NB4 (cell line): ENCODE measurements at regions not wholly inside any gene's neighbourhood (a gene's known extent, or its start where the extent isn't known, plus 50 kb on each side); places are given as distances from the start of the nearest gene placed in this dataset.

Experiments used
- DNase-seq: peaks from one replicate; pipeline ENCODE4 v3.0.0; 2010; ENCODE audit warnings: low read depth
- H3K4me3 ChIP-seq: one replicate; pipeline ENCODE4 v1.5.1; 2011; ENCODE audit warnings: mild to moderate bottlenecking, low read depth, low read length, moderate library complexity
- MYC ChIP-seq: IDR thresholded peaks from 2 replicates; pipeline ENCODE4 v1.6.1; 2011; ENCODE audit warnings: low read depth, low read length
- POLR2A ChIP-seq: IDR thresholded peaks from 2 replicates; pipeline ENCODE4 v1.6.1; 2011; ENCODE audit warnings: mild to moderate bottlenecking; ENCODE audit not compliant: insufficient read length; ENCODE audit errors: extremely low read depth
- TF ChIP-seq, protein P1 (sequence below): IDR thresholded peaks from one replicate; pipeline ENCODE4 v1.5.1; 2012; ENCODE audit warnings: low read depth, low read length
- TF ChIP-seq, protein P2 (sequence below): IDR thresholded peaks from 2 replicates; pipeline ENCODE4 v1.6.1; 2011; ENCODE audit warnings: low read depth, low read length

DNA sequence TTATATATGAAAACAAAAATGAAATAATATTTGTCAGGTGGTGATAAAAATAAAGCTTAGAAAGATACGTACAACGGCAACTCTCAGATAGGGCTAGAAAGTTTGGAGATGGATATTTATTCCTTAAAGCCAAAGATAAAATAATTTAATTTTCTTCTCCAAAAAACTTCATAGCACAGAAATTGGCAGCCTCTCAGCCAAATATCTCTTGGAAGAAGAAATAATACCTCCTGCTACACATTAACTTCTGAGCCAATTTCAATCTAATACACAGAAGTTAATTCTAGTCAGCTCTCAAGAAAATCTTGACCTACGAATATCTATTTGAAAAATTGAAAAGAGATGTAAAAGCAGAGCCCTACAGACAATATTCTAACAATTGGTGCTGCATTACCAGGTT, 122.4 kb downstream of the TES start:
- DNase-seq: no peak
- TF ChIP-seq POLR2A (no peak), MYC (no peak)
- TF ChIP-seq, protein P1, sequence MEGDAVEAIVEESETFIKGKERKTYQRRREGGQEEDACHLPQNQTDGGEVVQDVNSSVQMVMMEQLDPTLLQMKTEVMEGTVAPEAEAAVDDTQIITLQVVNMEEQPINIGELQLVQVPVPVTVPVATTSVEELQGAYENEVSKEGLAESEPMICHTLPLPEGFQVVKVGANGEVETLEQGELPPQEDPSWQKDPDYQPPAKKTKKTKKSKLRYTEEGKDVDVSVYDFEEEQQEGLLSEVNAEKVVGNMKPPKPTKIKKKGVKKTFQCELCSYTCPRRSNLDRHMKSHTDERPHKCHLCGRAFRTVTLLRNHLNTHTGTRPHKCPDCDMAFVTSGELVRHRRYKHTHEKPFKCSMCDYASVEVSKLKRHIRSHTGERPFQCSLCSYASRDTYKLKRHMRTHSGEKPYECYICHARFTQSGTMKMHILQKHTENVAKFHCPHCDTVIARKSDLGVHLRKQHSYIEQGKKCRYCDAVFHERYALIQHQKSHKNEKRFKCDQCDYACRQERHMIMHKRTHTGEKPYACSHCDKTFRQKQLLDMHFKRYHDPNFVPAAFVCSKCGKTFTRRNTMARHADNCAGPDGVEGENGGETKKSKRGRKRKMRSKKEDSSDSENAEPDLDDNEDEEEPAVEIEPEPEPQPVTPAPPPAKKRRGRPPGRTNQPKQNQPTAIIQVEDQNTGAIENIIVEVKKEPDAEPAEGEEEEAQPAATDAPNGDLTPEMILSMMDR: no peak
- TF ChIP-seq, protein P2, sequence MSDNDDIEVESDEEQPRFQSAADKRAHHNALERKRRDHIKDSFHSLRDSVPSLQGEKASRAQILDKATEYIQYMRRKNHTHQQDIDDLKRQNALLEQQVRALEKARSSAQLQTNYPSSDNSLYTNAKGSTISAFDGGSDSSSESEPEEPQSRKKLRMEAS: no peak
- no peak overlapping the region for H3K4me3 ChIP-seq

DNA sequence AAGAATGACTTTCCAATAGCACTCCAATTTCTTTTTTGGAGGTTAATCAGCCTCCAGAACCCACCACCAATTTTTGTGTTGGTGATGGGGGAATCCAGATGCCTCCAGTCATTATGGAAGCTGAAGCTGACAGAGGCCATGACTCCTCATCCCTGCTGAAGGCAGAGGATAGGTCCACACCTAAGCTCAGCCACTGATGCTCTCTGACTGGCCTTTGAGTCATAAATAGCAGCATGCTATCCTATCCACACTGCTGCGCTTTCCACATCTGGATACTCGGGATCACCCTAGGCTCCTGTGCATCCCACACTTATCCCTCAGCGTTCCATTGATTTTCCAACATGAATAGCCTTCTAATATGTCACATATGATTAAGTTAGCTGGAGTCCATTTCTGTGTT, 124.2 kb downstream of the TES start:
- no peak for DNase-seq
- H3K4me3 ChIP-seq: no peak overlapping the region
- no peak for TF ChIP-seq MYC
- TF ChIP-seq, protein P2: no peak
- no peak for TF ChIP-seq POLR2A
- TF ChIP-seq, protein P1: no peak

DNA sequence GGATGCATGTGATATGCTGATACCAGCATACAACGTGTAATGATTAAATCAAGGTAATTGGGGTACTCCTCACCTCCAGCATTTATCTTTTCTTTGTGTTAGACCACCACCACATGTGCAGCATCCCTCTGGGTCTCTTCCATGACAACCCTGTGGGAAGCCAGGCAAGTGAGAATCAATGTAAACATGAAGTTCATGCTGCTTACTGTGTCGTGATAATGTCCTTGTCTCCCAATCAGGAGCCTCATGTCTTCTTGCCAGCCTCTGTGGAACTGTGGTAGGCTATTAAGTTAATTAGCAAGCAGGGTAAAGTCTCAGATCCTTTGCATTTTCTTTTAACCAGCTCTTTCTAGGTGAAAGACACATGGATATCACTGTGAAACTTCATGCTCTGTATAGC, 126.7 kb downstream of the TES start:
- TF ChIP-seq POLR2A (no peak), MYC (no peak)
- TF ChIP-seq, protein P1: no peak
- TF ChIP-seq, protein P2: no peak
- no peak for DNase-seq

DNA sequence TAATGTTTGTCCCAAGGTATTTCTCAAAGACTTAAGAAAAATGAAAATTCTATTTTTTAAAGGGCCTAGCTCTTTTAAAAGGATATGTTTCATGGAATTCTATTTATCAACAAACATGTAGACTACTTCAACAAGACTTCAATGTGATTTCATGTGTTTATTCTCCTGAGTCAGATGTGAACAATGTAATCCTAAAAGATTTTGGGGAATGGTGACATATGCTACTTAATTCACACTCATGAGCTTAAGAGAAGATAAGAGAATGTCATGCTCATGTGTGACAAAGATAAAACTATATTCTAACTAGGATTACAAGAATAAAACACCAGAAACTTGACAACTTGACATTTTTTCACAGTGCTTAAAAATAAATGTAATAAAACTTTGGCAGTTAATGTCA, 127.5 kb downstream of the TES start:
- TF ChIP-seq MYC: no peak
- TF ChIP-seq, protein P1: no peak
- TF ChIP-seq, protein P2: no peak
- no peak for TF ChIP-seq POLR2A
- DNase-seq: no peak
- no peak overlapping the region for H3K4me3 ChIP-seq

More for the DNA sequence above, 126.7 kb downstream of the TES start:
- H3K4me3 ChIP-seq: no peak overlapping the region

DNA sequence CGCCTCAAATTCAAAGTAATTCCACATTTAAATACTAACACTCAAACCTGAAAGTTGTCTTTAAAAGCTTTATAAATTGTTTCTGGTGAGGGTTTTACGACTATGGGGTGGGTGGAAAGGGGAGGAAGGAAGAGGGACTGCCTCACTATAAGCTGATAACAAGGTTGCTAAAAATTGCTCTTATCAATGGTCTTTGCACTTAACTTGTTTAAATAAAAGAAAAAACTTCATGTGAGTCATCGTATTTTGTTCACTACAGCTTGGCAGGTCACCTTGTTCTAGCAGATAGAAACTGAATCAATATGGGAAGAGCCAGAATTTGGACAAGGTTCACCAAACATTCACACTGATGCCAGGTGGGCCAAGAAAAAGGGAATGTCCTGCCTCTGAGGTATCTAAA, 129.2 kb downstream of the TES start:
- TF ChIP-seq, protein P2: no peak
- TF ChIP-seq POLR2A (no peak), MYC (no peak)
- TF ChIP-seq, protein P1: no peak
- H3K4me3 ChIP-seq: no peak overlapping the region
- DNase-seq: no peak
